Motor neuron (in vitro differentiated cells): ENCODE measurements at regions not wholly inside any gene's neighbourhood (a gene's known extent, or its start where the extent isn't known, plus 50 kb on each side); places are given as distances from the start of the nearest gene placed in this dataset.

Experiments
- ATAC-seq, 8 experiments: fragments of 200-7000 bp; cut with Tn5 transposase; replicated peaks in 6 of 8; 2 replicates each; pipeline ENCODE4 v1.8.0; 2021; ENCODE audit warnings: mild to moderate bottlenecking in 8 of 8, moderate library complexity in 8 of 8
- H3K27ac ChIP-seq, 2 donors: fragments of 250-450 bp; sonication (Bioruptor Pico); 2 replicates each; pipeline ENCODE4 v1.9.0; 2021; ENCODE audit warnings: antibody characterized with exemption in 2 of 2, mild to moderate bottlenecking in 2 of 2, moderate library complexity in 1 of 2
- H3K4me1 ChIP-seq, 2 donors: fragments of 250-450 bp; sonication (Bioruptor Pico); replicated peaks in 1 of 2; 2 replicates each; pipeline ENCODE4 v1.6.1; 2021; ENCODE audit warnings: antibody characterized with exemption in 2 of 2, mild to moderate bottlenecking in 2 of 2, moderate library complexity in 1 of 2
- H3K4me3 ChIP-seq, 5 donors: fragments of 250-450 bp; sonication (Bioruptor Pico); 2 replicates each; pipeline ENCODE4 v1.9.0; 2021; ENCODE audit warnings: antibody characterized with exemption in 5 of 5, mild to moderate bottlenecking in 5 of 5, moderate library complexity in 4 of 5
- WGBS, 10 experiments: fragments of 450-650 bp; shearing (Covaris generic); methylation state at CpG; one replicate each; pipeline ENCODE4 v1.0.0; 2022; 5-methylcytosine and 5-hydroxymethylcytosine counted together
- in situ Hi-C, 9 experiments: fragments of 400-800 bp; cut with MboI; loops; one replicate each; pipeline ENCODE4 v1.15.0; 2021; ENCODE audit warnings: low sequenced_read_pairs in 9 of 9, low pct_unique_long_range_greater_than_20kb in 2 of 9; ENCODE audit not compliant: unreplicated experiment in 9 of 9

- 80 to 100% (median 100%) methylated on average over 1 to 2 of the region's 2 CpGs; no CpG with 5 or more reads in 3 of the 10 experiments for whole genome bisulfite sequencing, 10 experiments
- H3K4me3 ChIP-seq: no peak overlapping the region
- ATAC-seq: no peak
- in situ Hi-C loops: loop anchor here in 1 of 9 experiments (25.0 kb wide), 1 partner anchor 95 kb away; no protein-coding TSS in a partner anchor
- peaks cover 0 to 6% of the 10 kb centered on the region in 2 donors for H3K4me1 ChIP-seq
- H3K27ac ChIP-seq: no peak overlapping the region
Observed at GRCh38 chr15:57767481-57767880, 61.0 kb downstream of the POLR2M start.

- no peak overlapping the region for H3K4me3 ChIP-seq
- ATAC-seq: peak in 2 of 8 experiments; percentile 87 to 98
- in situ Hi-C loops: loop anchor here in 1 of 9 experiments (25.0 kb wide), 1 partner anchor 93 kb away; no protein-coding TSS in a partner anchor
- 19 to 90% (median 80%) methylated on average over 2 to 9 of the region's 12 CpGs; no CpG with 5 or more reads in 5 of the 10 experiments for WGBS, 10 experiments
- H3K4me1 ChIP-seq: peaks cover 0 to 6% of the 10 kb centered on the region in 2 donors
- H3K27ac ChIP-seq: no peak overlapping the region
Observed at GRCh38 chr15:57769266-57769665, 62.8 kb downstream of the POLR2M start.

- WGBS, 10 experiments: 20 to 100% (median 63%) methylated on average over 1 to 3 of the region's 3 CpGs; no CpG with 5 or more reads in 2 of the 10 experiments
Observed at GRCh38 chr15:57770495-57770894, 64.0 kb downstream of the POLR2M start.

GRCh38 chr15:57772223-57772957 is 65.9 kb downstream of the POLR2M start:
- ATAC-seq: peak in 3 of 8 experiments; percentile 19 to 82 (median 39)
- peaks cover 8 to 11% of the 10 kb centered on the region in 2 donors for H3K4me1 ChIP-seq
- H3K27ac ChIP-seq: no peak overlapping the region
- WGBS, 10 experiments: 56 to 83% (median 75%) methylated on average over 2 to 7 of the region's 7 CpGs
- H3K4me3 ChIP-seq: no peak overlapping the region
- in situ Hi-C loops: loop anchor here in 1 of 9 experiments (25.0 kb wide), 1 partner anchor 90 kb away; no protein-coding TSS in a partner anchor

More at GRCh38 chr15:57770495-57770894, 64.0 kb downstream of the POLR2M start:
- peaks cover 1 to 6% of the 10 kb centered on the region in 2 donors for H3K4me1 ChIP-seq
- no peak overlapping the region for H3K27ac ChIP-seq
- ATAC-seq: peak in 1 of 8 experiments; percentile 94
- H3K4me3 ChIP-seq: no peak overlapping the region
- in situ Hi-C loops: loop anchor here in 1 of 9 experiments (25.0 kb wide), 1 partner anchor 92 kb away; no protein-coding TSS in a partner anchor

GRCh38 chr15:57773051-57773450 is 66.5 kb downstream of the POLR2M start:
- H3K27ac ChIP-seq: no peak overlapping the region
- no peak for ATAC-seq
- H3K4me1 ChIP-seq: peaks cover 8 to 11% of the 10 kb centered on the region in 2 donors
- WGBS, 10 experiments: 83 to 100% (median 100%) methylated on average over 1 to 2 of the region's 2 CpGs; no CpG with 5 or more reads in 1 of the 10 experiments
- in situ Hi-C loops: loop anchor here in 1 of 9 experiments (25.0 kb wide), 1 partner anchor 89 kb away; no protein-coding TSS in a partner anchor
- H3K4me3 ChIP-seq: no peak overlapping the region

DNA sequence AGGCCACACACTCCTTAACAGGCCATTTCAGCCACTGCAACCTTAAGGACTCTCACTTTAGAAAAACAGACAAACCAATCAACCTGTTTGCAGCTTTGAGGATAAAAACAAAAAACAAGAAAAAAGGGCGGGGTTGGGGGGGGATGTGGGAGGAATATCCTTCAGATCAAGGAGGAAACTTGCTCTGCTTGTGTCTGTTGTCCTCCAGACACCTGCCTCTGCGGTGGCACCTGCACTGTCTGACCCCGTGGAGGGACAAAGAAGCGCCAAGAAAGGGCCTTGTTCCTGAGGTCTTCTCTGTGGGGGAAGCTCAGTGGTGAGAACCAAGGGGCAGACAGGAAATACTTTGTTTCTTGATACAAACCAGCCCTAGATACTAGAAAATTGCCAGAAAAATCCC is 70.5 kb downstream of the POLR2M start:
- in situ Hi-C loops: no loop called here
- Histone ChIP-seq H3K4me3 (no peak overlapping the region), H3K4me1 (peaks cover 2 to 18% of the 10 kb centered on the region in 2 donors), H3K27ac (no peak overlapping the region)
- no peak for ATAC-seq
- WGBS, 10 experiments: 83 to 100% methylated on average over 1 to 2 of the region's 4 CpGs; no CpG with 5 or more reads in 8 of the 10 experiments

DNA sequence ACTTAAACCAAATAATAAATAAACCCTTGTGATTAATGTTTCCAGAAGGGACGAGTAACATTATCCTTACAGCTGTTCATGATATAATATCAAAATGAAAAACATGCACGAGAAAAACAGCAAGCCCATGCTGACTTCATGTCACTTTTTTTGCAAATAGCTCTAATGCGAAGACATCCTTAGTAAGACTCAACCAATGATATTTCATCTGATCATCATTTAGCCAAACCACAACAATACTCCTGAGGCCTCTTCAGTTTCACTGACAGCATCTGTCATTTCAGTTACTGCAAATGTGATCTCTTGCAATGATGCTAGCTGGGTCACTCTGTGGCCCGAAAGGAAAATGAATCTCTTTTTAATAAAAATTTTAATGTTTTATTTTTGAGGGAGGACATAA is 74.0 kb downstream of the POLR2M start:
- no peak overlapping the region for H3K27ac ChIP-seq
- in situ Hi-C loops: no loop called here
- WGBS, 10 experiments: 3 to 77% (median 45%) methylated on average over 2 to 4 of the region's 4 CpGs; no CpG with 5 or more reads in 1 of the 10 experiments
- ATAC-seq: peak in 4 of 8 experiments; percentile 23 to 82 (median 44)
- H3K4me3 ChIP-seq: no peak overlapping the region
- H3K4me1 ChIP-seq: peaks cover 2 to 17% of the 10 kb centered on the region in 2 donors

GRCh38 chr15:57782731-57783130 is 76.2 kb downstream of the POLR2M start:
- no peak for ATAC-seq
- no peak overlapping the region for H3K4me3 ChIP-seq
- WGBS, 10 experiments: 8 to 100% (median 52%) methylated on average over 1 to 4 of the region's 6 CpGs; no CpG with 5 or more reads in 1 of the 10 experiments
- peaks cover 0 to 7% of the 10 kb centered on the region in 2 donors for H3K4me1 ChIP-seq
- in situ Hi-C loops: no loop called here
- no peak overlapping the region for H3K27ac ChIP-seq

DNA sequence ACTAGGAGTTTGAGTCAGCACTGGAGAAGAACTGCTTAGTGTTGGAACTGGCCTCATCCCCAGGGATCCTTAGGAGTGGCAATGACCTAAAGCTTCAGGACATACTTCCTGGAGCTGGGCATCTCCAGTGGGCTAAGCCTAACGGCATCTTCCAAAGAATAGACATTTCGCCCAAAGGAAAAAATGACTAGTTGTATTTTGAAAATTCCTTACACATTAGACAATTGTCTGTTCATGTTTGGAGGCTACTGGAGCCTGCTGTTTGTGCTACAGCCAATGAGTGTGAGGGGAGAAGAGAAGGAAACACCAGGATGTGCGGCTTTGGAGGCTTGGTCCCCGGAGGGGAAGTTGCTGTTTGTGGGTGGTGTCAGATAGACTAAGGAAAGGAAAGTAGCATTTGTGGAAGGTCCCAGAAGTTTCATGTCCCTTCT is 77.6 kb downstream of the POLR2M start:
- in situ Hi-C loops: no loop called here
- no peak overlapping the region for H3K27ac ChIP-seq
- 0 to 100% (median 81%) methylated on average over 1 to 4 of the region's 4 CpGs; no CpG with 5 or more reads in 5 of the 10 experiments for WGBS, 10 experiments
- peak in 3 of 8 experiments; percentile 80 to 98 (median 98) for ATAC-seq
- peaks cover 0 to 7% of the 10 kb centered on the region in 2 donors for H3K4me1 ChIP-seq
- H3K4me3 ChIP-seq: no peak overlapping the region

DNA sequence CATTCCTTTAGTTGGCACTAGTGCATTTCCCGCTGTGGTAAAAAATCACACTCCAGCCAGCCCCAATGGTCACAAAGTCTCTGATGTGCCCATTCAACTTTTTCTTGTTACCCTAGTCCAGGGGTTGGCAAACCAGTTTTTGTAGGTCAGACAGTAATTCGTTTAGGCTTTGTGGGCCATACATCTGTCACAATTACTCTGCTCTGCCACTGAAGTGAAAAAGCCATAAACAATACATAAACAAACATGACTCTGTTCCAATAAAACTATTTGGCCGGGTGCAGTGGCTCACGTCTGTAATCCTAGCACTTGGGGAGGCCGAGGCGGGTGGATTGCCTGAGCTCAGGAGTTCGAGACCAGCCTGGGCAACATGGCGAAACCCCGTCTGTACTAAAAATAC is 78.5 kb downstream of the POLR2M start:
- ATAC-seq: no peak
- in situ Hi-C loops: no loop called here

GRCh38 chr15:57785959-57786358 is 79.4 kb downstream of the POLR2M start:
- no peak for ATAC-seq
- WGBS, 10 experiments: 74 to 100% (median 92%) methylated on average over 2 to 3 of the region's 3 CpGs; no CpG with 5 or more reads in 3 of the 10 experiments
- no peak overlapping the region for H3K4me3 ChIP-seq
- in situ Hi-C loops: no loop called here
- no peak overlapping the region for H3K27ac ChIP-seq
- H3K4me1 ChIP-seq: peaks cover 0 to under 1% of the 10 kb centered on the region in 2 donors

More for the DNA sequence above, 78.5 kb downstream of the POLR2M start:
- Histone ChIP-seq H3K4me3 (no peak overlapping the region), H3K27ac (no peak overlapping the region), H3K4me1 (peaks cover 0 to 7% of the 10 kb centered on the region in 2 donors)
- WGBS, 10 experiments: 62 to 96% (median 81%) methylated on average over 2 to 8 of the region's 9 CpGs; no CpG with 5 or more reads in 2 of the 10 experiments

DNA sequence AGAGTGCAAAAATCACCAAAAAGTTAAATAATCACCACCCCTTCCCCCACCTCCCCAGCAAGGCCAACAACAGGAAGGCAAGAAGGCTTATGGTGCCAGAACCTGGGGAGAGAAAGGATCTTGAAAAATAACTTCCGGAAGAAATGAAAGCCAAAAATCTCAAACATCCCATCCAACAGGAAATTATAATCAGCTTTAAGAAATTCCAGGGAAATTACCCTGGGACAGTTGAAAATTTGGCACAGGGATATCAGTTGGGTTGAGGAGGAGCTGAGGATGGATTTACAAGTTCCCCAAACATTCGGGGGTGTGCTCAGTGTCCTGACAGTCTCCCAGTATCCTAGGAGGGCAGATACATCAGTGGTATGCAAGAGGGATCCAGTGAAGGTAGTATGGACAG is 82.7 kb downstream of the POLR2M start:
- WGBS, 10 experiments: 0 to 100% (median 92%) methylated on average over 1 to 2 of the region's 2 CpGs; no CpG with 5 or more reads in 3 of the 10 experiments
- Histone ChIP-seq H3K4me3 (no peak overlapping the region), H3K4me1 (peaks cover 0 to 5% of the 10 kb centered on the region in 2 donors), H3K27ac (no peak overlapping the region)
- no peak for ATAC-seq
- in situ Hi-C loops: no loop called here
